GM19395 (cell line): ENCODE measurements at regions not wholly inside any gene's neighbourhood (a gene's known extent, or its start where the extent isn't known, plus 50 kb on each side); places are given as distances from the start of the nearest gene placed in this dataset.

Source experiments
- ATAC-seq: cut with Tn5 transposase; IDR thresholded peaks from one replicate; pipeline ENCODE4 v1.9.1; 2021; ENCODE audit warnings: mild to moderate bottlenecking, moderate library complexity; ENCODE audit not compliant: unreplicated experiment

DNA sequence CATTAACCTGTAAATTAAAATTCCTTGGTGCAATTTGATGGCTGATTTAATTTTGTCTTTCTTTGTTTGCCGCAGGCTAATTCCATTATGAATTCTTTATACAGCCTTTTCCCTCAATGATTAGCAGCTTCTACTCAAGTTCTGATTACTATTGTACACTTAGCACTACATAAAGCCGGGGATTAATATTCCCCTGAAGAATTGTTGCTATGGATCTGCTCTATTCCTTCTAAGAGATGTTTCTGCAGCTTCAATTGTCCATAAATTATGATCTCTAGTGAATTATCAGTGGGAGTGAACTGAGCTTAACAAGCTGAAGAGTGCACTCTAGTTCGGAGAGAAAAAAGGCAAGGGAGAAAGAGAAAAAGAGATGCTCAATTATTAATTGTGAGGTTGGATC is 433.7 kb upstream of the SPRED2 start:
- no peak for ATAC-seq

DNA sequence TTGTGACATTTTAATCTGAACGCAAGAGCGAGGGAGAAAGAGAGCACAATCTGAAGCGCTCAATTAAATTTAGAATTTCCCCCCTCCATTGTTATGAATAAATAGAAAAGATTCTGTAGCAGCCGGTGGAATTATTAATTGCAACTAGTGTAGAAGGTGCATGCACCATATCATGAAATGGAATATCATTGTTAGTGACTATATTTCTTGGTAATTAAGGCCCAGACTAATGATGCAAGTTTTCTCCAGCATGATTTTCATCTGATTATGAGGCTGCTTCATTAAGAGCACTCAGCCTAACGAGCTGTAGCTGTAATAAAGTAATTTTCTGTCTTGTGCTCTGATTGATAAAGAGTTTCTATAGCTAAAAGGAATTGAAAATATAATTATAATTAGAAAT is 432.2 kb upstream of the SPRED2 start:
- ATAC-seq = no peak

DNA sequence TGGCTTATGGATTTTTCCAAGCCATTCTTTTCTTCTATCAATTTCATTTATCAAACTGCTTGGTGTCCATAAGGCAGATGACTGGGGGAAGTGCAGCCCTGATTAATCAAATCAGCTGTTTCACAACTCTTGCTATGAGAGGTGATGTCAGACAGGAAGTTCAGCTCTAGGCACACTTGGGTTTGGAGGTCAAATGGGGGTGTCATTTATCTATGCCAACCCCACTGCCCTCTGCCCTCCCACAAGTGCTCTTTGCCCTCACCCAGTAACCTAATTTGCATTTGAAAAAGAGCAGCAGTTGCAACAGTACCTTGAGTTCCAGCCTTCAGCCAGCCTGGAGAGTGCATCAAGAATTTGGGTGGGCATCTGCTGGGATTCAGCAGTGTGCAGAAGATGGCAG is 431.3 kb upstream of the SPRED2 start:
- ATAC-seq = no peak

DNA sequence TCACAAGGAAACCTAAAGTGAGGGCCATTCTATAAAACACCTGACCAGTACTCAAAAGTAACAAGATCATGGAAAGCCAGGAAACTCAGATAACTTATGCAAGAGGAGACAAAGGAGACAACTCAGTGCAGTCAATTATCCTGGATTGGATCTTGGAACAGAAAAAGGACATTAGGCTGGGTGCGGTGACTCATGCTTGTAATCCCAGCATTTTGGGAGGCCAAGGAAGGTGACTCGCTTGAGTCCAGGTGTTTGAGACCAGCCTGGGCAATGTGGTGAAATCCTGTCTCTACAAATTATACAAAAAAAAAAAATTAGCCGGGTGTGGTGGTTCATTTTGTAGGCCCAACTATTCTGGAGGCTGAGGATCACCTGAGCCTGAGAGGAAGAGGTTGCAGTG is 424.5 kb upstream of the SPRED2 start:
- no peak for ATAC-seq

DNA sequence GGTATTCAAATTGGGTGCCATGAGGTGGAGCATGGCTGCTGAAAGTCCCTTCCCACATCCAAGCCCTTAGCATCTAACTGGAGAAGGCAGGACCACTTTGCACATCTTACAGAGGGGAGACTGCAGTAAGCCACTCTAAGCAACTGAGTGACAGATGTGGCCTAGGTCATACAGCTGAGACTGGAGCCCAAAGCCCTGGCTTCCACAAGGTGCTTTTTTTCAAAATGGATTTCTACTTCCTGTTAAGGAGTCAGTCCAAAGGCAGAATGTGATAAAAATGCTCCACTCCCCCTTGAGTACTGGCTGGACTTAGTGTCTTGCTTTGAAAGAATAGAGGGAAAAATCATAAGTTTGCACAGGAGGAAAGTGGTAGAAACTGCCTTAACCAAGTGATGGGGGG is 424.0 kb upstream of the SPRED2 start:
- ATAC-seq = no peak

DNA sequence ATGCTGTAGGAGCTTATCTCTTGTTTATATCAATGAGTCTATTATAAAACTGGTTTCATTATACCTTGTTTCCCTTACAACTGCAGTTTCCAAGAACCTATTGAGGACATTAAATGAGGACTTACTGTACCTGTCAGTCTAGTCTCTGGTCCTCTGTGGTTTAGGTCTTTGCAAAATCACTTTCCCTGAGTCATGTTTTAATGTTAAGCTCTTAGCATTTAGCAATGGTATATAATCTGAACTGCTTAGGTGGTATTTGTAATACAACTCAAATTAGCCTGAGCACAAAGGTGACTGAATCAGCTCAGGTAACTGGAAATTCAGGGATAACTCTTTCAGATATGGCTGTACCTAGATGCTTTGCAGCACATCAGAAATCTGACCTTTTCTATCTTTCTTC is 418.3 kb upstream of the SPRED2 start:
- no peak for ATAC-seq

DNA sequence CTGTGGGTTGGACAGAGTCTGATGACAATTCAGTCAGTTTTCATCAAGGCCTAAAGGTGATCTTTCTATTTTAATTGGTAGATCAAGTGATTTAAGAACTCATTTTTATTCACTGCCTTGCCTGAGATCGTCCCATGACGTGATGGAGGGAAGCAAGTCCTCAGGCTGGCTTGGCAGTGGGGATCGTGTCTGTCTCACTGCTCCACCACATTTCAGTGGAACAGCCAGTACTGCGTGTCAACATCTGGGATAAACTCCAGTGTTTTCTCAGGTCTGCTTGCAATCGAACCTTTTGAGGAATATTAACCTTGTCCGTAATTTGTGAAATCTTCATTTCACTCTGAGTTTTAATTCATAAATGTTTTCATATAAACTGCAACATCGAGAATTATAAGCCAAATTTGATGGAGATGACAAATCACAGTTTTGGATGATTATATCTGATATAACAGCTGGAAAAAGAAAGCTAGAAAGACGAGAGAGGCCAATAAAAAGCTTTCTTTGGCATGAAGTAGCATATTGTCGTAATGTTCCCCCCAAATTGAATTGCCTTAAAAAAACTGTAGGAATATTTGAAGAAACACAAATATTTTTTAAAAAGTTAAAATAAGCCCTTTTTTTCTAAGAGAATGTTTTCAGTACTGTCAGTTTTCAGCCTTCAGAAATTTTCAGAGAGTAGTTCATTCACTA is 414.7 kb upstream of the SPRED2 start:
- ATAC-seq = no peak

DNA sequence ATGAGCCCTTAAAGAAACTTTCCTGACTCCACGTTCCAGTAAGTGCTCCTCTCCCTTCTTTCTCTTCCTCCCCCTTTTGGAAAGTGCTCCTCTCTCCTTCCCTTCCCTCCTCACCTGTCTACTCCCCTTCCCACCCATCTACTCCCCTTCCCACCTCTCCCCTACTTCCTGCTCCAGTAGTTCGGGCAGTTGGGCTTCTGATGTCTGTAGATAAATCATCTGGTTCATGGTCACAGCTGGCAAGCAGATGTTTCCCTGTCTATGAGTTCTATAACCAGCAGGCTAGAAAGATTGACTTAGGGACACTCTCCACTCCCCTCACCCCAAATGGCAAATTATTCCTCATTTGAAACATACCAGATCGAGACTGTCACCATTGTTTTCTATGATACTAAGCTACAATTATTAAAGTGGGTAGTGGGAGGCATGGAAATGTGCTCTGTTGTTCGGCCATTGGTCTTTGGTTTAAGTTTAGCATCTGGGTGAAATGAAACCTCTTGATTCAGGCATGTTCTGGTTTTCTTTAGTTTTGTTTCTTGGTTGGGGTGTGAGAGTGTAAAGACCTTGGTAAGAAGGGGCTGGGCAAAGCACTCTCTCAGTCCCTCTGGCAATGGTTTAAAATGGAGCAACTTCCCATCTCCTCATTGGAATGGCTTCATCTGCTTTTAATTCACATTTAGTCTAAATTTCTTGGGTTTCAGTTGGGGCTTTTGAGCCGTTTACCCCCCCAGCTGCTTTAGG is 413.2 kb upstream of the SPRED2 start:
- no peak for ATAC-seq

DNA sequence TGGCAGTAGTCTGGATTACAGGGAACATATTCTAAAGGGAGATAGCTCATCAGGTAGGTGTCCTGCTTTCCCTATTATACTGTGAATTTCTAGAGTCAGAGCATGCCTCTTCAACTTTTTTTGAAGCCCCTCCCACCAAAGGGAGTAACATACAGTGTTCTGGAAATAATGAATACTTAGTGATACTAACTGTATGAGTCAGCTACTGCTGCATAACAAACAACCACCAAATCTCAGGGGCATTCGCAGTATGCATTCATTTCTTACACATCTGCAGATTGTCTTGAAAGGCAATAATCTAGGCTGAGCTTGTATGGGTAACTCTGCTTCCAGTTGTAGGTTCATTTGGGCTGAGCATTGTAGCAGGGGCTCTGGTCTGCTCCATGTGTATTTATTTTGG is 409.7 kb upstream of the SPRED2 start:
- ATAC-seq = no peak

DNA sequence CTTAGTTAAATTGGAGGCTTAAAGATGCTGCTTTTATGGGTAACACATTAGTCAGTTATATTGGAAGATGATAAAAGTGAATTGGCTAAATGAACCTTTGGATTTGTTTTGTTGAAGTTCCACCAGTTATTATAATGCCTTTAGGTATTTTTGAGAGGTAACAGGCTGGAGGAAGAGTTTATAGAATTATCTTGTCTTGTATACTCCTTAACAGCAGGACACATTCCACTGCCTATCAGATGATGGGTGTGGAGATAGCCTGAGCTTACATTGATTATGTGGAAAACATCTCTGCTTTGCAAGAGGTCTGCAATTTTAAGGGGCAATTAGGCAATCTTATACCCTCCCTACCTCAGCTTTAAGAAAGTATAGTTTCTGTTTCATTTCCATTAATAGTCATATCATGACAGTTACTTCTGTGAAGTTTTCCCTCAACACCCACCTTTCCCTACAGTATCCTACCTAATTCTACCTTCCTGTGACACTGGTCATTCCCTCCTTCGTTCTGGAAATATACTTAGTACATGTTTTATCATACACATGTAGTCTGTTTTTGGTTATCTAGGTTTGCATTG is 403.7 kb upstream of the SPRED2 start:
- ATAC-seq = no peak

DNA sequence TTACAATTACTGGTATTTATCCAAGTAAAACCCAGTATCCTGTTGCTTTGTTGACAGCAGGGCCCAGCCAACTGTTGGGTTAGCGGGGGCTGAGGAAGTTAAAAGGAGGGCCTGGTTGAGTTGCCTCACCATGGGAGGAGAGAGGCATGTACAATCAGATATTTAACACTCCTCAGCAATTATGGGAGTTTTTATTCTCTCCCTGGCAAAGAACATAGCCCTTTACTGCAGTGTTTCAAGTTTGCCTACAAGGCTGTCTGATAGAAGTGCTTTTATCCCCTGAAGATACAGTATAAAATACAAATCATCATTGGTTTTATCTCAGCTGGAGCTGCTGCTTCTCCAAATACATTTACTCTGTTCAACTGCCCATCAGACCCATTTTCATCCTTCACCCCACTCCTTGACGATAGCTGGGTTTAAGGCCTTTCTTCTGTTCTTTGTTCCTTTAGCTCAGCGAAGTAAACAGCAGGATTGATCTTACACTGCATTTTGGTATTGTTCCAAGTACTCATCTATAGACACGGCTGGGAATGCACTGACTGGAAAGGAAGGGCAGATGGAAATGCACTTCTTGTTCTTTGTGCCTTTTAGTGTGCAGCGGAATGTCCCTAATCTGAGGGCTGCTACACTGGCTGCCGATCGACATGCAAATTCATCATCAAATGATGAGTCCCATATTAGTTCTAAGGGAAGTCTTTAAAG is 402.5 kb upstream of the SPRED2 start:
- ATAC-seq = no peak

DNA sequence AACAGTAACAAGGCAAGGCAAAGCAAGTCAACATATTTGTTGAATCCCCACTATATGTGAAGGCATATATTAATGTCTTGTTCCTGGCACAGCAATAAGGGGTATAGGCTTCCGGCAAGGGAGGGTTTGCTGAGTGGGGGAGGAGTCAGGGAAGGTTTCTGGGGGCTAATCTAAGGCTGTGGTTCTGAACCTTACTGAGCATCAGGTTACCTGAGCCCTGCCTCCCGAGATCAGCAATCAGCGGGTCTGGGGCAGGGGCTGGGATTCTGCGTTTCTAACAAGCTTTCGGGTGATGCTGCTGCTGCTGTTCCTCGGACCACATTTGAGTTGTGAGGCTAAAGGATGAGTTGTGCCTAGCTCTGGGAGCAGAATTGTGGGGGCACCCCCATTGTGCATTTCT is 401.7 kb upstream of the SPRED2 start:
- ATAC-seq = no peak

DNA sequence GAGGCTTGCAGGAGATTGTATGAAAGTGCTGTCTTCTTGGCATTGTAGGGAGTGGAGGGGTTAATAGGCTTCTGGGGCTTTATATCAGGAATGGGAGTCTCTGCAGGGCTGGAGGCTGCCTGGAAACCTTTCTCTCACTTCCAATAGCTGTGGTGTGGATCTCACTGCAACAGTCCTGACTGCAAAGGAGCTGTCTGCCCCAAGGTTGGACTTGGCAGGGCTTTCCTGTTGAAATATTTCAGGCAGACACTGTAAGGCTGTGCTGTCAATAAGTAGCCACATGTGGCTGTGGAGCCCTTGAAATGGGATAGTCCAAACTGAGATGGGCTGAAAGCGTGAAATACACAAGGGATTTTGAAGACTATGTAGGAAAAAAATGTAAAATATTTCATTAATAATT is 399.1 kb upstream of the SPRED2 start:
- ATAC-seq = no peak

DNA sequence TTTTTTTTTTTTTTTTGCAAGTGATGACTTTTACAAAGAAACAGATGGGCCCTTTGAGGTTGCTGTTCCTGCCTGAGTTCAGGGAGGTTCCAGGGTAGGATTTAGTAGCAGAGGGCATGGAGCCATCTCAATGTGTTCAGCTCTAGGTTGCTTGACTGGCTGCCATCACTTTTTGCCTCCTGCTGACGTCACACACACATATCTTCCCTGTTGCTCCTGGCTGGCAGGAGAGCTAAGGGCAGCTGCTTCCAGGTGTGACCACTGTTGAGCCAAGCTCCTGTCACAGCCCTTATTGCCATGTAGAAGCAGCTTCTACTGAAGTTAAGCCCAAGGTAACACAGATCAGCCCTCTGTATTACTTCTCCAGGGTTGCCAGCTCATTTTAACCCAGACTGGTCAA is 394.2 kb upstream of the SPRED2 start:
- ATAC-seq = no peak

DNA sequence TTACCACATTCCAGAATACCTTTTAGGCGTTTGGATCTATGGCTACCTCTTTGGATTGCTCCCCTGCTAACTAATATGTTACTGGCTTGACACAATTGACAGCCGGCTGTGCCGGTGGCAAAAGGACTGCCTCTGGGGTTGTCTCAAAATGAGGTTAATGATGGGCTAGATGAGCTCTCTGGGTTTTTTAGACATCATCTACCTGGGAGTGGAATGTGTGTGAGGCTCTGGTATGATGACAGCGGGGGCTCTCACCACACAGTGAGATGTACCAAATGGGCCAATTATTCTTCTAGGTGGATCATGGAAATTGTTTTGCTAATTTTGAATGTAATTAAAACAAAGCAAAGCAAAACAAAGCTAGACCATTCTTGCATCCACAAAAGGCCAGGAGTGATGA is 391.1 kb upstream of the SPRED2 start:
- ATAC-seq = no peak

DNA sequence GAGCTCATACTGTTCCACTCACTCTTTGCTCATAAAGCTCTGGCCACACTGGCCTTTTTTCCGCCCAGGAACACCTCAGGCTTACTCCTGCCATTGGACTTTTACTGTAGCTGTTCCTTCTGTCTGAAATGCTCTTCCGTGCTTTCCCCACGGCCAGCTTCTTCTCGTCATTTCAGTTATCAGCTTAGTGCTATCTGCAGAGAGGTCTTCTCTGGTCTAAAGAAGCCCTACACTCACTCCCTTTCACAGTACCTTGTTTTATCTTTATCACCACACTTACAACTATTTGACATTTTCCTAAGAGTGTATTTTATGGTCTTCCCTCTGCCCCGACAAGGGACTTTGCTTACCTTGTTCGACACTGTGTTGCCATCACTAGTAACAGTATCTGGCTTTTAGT is 388.1 kb upstream of the SPRED2 start:
- no peak for ATAC-seq

DNA sequence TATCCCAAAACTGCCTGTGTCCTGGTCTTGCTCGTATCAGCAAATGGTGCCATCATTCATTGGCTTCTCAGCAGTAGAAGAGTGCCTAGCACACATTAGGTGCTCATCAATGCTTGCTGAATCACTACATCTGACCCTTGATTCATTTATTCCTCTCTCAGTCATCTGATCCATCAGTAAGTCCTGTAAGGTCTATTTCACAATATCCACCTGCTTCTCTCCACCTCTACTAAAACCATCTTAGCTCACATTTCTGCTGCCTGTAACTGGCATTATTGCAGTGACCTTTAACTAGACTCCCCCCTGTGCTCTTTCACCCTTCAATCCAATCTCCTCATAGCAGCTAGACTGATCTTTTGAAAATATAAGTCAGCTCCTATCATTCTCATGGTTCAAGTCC is 387.6 kb upstream of the SPRED2 start:
- ATAC-seq = no peak

DNA sequence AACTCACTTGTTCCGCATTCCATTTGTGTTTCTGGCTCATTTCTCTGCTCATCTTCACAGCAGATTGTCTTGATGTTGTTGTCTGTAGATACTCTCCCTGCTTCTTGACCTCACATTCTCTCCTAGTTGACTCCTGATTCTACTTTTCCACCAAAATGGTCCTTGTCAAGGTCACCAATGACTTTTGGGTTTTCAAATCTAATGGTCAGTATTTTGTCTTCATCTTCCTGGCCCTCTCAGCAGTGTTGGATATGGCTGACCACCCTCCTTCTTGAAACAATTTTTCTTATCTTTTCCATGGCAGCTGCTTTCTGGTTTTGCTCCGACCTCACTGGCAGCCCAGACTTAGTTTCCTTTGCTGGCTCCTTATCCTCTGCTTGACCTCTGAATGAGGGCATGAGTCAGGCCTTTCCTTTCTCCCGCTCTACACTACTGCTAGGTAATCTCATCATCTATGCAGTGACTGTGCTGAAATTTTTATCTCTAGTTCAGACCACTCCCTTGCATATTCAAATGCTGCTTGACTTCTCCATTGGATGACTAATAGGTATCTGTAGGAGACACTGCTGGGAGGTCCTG is 386.6 kb upstream of the SPRED2 start:
- no peak for ATAC-seq

DNA sequence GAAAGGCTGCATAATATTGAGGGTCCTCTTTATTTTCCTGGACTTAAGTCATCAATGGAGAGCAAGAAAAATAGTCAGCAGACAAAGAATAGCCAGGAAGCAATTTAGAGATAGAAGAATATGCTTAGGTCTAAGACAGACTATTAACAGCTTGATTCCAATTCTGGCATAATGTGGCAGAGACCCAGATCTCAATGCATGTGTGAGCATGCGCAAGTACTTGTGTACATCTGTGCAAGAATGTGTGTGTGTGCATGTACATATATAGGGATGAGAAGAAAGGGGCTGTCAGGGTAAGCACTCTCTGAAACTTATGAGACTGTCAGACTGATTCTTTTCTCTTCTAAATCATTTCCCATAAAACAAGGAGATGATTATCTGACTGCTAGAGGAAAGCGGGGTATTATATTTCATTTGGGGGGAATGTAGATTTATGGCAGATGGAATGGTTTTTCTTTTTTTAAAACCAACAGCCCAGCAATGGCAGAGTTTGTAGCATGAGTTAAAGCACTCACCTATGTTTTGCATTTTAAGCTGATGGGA is 381.3 kb upstream of the SPRED2 start:
- ATAC-seq = no peak

DNA sequence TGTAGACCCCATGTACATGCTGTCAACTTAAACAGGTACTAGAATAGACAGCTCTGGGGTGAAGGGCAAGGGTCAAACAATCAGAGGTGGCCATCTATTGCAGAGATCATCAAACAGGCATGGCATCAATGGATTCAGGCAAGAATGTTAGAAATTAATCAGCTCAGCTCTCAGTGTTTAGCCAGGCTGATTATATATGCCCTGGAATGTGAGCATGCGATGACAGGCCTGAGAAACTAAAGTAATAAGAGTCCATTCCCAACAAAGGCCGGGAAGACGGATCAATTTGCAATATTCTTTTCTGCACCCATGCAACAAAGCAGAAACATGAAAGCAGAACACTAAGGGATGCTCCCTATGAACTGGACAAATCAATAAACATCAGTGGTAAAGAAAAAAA is 380.5 kb upstream of the SPRED2 start:
- ATAC-seq = no peak

DNA sequence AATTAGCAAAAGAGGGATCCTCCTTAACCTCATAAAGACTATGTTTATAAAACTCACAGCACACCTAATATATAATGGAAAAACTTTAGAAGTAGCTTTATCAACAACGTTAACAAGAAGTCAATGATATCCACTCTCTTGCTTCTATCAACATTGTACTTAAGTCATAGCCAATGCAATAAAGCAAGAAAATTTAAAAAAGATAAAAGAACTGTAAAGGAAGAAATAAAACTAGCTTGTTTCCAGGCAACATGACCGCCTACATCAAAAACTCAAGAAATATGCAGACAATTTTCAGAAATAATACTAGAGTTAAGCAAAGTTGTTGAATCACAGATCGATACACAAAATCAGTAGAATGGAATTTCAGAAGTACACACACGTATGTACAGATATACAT is 375.5 kb upstream of the SPRED2 start:
- no peak for ATAC-seq
